Tibial nerve (tissue), 4 donors: ENCODE measurements at regions not wholly inside any gene's neighbourhood (a gene's known extent, or its start where the extent isn't known, plus 50 kb on each side); places are given as distances from the start of the nearest gene placed in this dataset.

Experiments
- DNase-seq, 2 donors: peaks; one replicate each; pipeline ENCODE4 v3.0.0-alpha.2; 2019; ENCODE audit warnings: low spot score in 2 of 2
- H3K27ac ChIP-seq, 4 donors: fragments of 200-600 bp; sonication (generic) in 3 of 4; one replicate each; pipeline ENCODE4 v1.5.1; 2017 to 2019; ENCODE audit warnings: mild to moderate bottlenecking in 1 of 4
- H3K27me3 ChIP-seq, 2 donors: fragments of 200-600 bp; sonication (generic) in 1 of 2; one replicate each; pipeline versions ENCODE4 v1.5.1 to v1.6.0; 2017 to 2019
- H3K36me3 ChIP-seq, 3 donors: fragments of 200-600 bp; sonication (generic); one replicate each; pipeline ENCODE4 v1.5.1; 2018 to 2019
- H3K4me1 ChIP-seq, 4 donors: fragments of 200-600 bp; sonication (generic) in 3 of 4; one replicate each; pipeline ENCODE4 v1.5.1; 2017 to 2019
- H3K4me3 ChIP-seq, 4 donors: fragments of 200-600 bp; sonication (generic) in 3 of 4; one replicate each; pipeline ENCODE4 v1.5.1; 2017 to 2019; ENCODE audit warnings: mild to moderate bottlenecking in 1 of 4, moderate library complexity in 1 of 4
- H3K9me3 ChIP-seq, 4 donors: fragments of 200-600 bp; sonication (generic) in 3 of 4; one replicate each; pipeline ENCODE4 v1.5.1; 2017 to 2019
- CTCF ChIP-seq, 5 experiments: fragments of 200-600 bp in 3 of 5; fragments of 450-650 bp in 2 of 5; sonication (generic) in 3 of 5; IDR thresholded peaks; one replicate each; pipeline ENCODE4 v1.5.1; 2016 to 2019; ENCODE audit warnings: antibody characterized with exemption in 5 of 5, mild to moderate bottlenecking in 3 of 5, moderate library complexity in 2 of 5
- EP300 ChIP-seq, 2 donors: sonication (generic); formaldehyde crosslinking; IDR thresholded peaks; one replicate each; pipeline ENCODE4 v1.6.1; 2017; ENCODE audit warnings: antibody characterized with exemption in 2 of 2, mild to moderate bottlenecking in 1 of 2
- POLR2A ChIP-seq, 2 donors: fragments of 450-650 bp; IDR thresholded peaks; one replicate each; pipeline ENCODE4 v1.6.1; 2017; ENCODE audit warnings: antibody characterized with exemption in 2 of 2, mild to moderate bottlenecking in 2 of 2, moderate library complexity in 2 of 2
- WGBS, 2 donors: methylation state at CpG; one replicate each; pipeline ENCODE4 v1.1.5; 2018; 5-methylcytosine and 5-hydroxymethylcytosine counted together

- TF ChIP-seq CTCF (IDR thresholded peaks at IDR 0.05) (no peak), POLR2A (IDR thresholded peaks at IDR 0.05) (no peak), EP300 (IDR thresholded peaks at IDR 0.05) (no peak)
- no peaks in the 10 kb centered on the region for H3K4me1 ChIP-seq
- H3K36me3 ChIP-seq: no peaks in the 10 kb centered on the region
- H3K4me3 ChIP-seq: no peak overlapping the region
- no peaks in the 10 kb centered on the region for H3K9me3 ChIP-seq
- WGBS, 2 donors: 73 to 88% methylated on average over 3 of the region's 3 CpGs
- H3K27me3 ChIP-seq: no peaks in the 10 kb centered on the region
- no peak for DNase-seq
- H3K27ac ChIP-seq: no peak overlapping the region
These were observed 133.8 kb upstream of the DAB2 start for GRCh38 chr5:39558541-39558940.

DNA sequence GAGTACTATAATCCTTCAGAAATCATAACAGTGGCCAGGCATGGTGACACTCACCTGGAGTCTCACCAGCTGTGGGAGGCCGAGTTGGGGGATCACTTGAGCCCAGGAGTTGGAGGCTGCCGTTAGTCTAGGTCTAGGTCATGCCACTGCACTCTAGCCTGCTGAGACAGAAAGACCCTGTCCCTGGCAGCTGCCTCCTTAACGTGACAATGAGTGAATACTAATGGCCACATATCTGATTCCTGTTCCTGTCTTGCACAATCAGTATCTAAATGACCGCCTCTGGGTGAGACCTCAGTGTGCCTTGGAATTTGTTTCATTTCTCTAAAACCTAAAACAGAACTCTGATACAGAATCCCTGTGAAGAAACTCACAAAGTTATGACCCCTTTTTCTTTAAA lies 131.0 kb upstream of the DAB2 start:
- no peak overlapping the region for H3K27ac ChIP-seq
- no peak for DNase-seq
- TF ChIP-seq EP300 (IDR thresholded peaks at IDR 0.05): no peak
- TF ChIP-seq POLR2A (IDR thresholded peaks at IDR 0.05): no peak
- no peak for TF ChIP-seq CTCF (IDR thresholded peaks at IDR 0.05)
- H3K27me3 ChIP-seq: no peaks in the 10 kb centered on the region
- no peaks in the 10 kb centered on the region for H3K36me3 ChIP-seq
- H3K4me3 ChIP-seq: no peak overlapping the region
- 60 to 65% methylated on average over 4 of the region's 4 CpGs for WGBS, 2 donors
- no peaks in the 10 kb centered on the region for H3K4me1 ChIP-seq
- no peaks in the 10 kb centered on the region for H3K9me3 ChIP-seq

DNA sequence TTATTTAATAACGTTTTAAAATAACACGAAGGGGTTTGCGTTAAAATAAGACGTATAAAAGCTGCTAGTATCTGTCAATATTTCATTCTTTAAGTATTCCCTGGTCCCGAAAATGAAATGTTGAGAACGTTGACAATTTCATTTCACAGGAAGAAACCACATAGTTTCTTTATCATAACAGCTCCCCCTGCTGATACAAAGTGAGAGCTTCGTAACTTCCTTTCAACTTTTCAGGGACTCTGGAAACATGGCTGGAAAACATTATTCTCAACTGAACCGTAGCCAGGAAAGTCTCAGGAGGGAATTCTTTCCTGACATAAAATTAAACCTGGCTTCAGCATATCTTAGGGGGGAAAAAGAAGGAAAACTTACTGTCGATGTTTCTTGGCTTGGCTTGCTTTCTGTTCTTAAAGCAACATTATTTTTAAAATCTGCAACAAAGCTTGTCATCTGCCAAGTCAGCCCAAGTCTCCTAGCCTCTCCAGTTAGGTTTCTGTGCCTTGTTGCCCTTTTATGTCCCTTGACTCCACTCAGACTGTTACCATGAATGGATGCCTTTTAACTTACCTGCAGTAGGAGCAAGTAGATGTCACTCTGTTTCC lies 122.9 kb upstream of the DAB2 start:
- Histone ChIP-seq H3K27me3 (no peaks in the 10 kb centered on the region), H3K36me3 (no peaks in the 10 kb centered on the region), H3K27ac (no peak overlapping the region), H3K9me3 (no peaks in the 10 kb centered on the region), H3K4me1 (peaks cover 0 to 38% (median 0%) of the 10 kb centered on the region in 4 donors), H3K4me3 (no peak overlapping the region)
- 1% methylated on average over 9 of the region's 9 CpGs for WGBS, 2 donors
- peak; percentile 59 to 82 (median 67) for TF ChIP-seq CTCF (IDR thresholded peaks at IDR 0.05)
- TF ChIP-seq POLR2A (IDR thresholded peaks at IDR 0.05): no peak
- peak in 1 of 2 donors; percentile 60 for TF ChIP-seq EP300 (IDR thresholded peaks at IDR 0.05)
- DNase-seq: peak in 1 of 2 donors; percentile 88

- no peaks in the 10 kb centered on the region for H3K36me3 ChIP-seq
- 51 to 73% methylated on average over 3 of the region's 3 CpGs for WGBS, 2 donors
- no peak for DNase-seq
- TF ChIP-seq POLR2A (IDR thresholded peaks at IDR 0.05) (no peak), EP300 (IDR thresholded peaks at IDR 0.05) (no peak), CTCF (IDR thresholded peaks at IDR 0.05) (no peak)
- H3K27me3 ChIP-seq: no peaks in the 10 kb centered on the region
- H3K27ac ChIP-seq: peak overlapping the region in 1 of 4 donors; percentile 20
- H3K4me1 ChIP-seq: peaks cover 0 to 38% (median 0%) of the 10 kb centered on the region in 4 donors
- no peak overlapping the region for H3K4me3 ChIP-seq
- no peaks in the 10 kb centered on the region for H3K9me3 ChIP-seq
These were observed 120.2 kb upstream of the DAB2 start for GRCh38 chr5:39544941-39545340.

DNA sequence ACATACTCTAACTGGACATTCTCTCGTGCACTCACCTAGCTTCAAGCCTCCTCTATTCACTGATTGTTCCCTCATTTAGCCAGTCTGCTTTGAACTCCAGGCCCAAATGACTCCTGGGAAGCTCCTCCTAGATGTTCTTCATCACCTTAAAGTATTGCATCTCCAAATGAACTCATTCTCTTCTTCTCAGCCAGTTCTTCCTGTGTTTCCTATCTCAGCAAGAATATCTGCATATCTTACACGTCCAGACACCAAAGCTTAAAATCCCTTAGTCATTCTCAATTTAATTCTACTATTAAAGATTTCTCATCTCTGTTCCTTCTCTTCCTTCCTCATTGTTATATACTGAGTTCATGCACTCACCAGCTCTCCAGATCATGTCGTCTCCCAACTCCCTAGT lies 118.6 kb upstream of the DAB2 start:
- H3K4me1 ChIP-seq: peaks cover 0 to 37% (median 0%) of the 10 kb centered on the region in 4 donors
- TF ChIP-seq POLR2A (IDR thresholded peaks at IDR 0.05): no peak
- TF ChIP-seq EP300 (IDR thresholded peaks at IDR 0.05): no peak
- TF ChIP-seq CTCF (IDR thresholded peaks at IDR 0.05): no peak
- 62 to 72% methylated on average over 3 of the region's 3 CpGs for WGBS, 2 donors

More for the DNA sequence above, 118.6 kb upstream of the DAB2 start:
- no peaks in the 10 kb centered on the region for H3K9me3 ChIP-seq
- H3K4me3 ChIP-seq: no peak overlapping the region
- no peaks in the 10 kb centered on the region for H3K27me3 ChIP-seq
- no peak overlapping the region for H3K27ac ChIP-seq
- no peak for DNase-seq
- H3K36me3 ChIP-seq: no peaks in the 10 kb centered on the region
